GM19468 (cell line): ENCODE measurements at regions not wholly inside any gene's neighbourhood (a gene's known extent, or its start where the extent isn't known, plus 50 kb on each side); places are given as distances from the start of the nearest gene placed in this dataset.
"Not testable (repeated sequence)": the region's sequence is repeated elsewhere in the genome, so short reads cannot be mapped to it uniquely, and the experiment has no call there.

Experiments used
- ATAC-seq: cut with Tn5 transposase; IDR thresholded peaks from one replicate; pipeline ENCODE4 v1.9.1; 2021; ENCODE audit warnings: mild to moderate bottlenecking, moderate library complexity, moderate number of reproducible peaks; ENCODE audit not compliant: unreplicated experiment; ENCODE audit errors: extremely low read depth

- ATAC-seq, result no peak
These were observed 900.1 kb downstream of the BRD1 start for GRCh38 chr22:48927591-48927990.

- no peak for ATAC-seq
These were observed 901.0 kb downstream of the BRD1 start for GRCh38 chr22:48926643-48927042.

GRCh38 chr22:48926136-48926535 lies 901.5 kb downstream of the BRD1 start:
- no peak for ATAC-seq

- ATAC-seq, result no peak
These were observed 902.2 kb downstream of the BRD1 start for GRCh38 chr22:48925450-48925849.

GRCh38 chr22:48923996-48924395 lies 903.7 kb downstream of the BRD1 start:
- no peak for ATAC-seq

GRCh38 chr22:48923165-48923865 lies 904.4 kb downstream of the BRD1 start:
- no peak for ATAC-seq

GRCh38 chr22:48921411-48921903 lies 906.2 kb downstream of the BRD1 start:
- no peak for ATAC-seq

- no peak for ATAC-seq
These were observed 906.9 kb downstream of the BRD1 start for GRCh38 chr22:48920776-48921241.

- no peak for ATAC-seq
These were observed 907.7 kb downstream of the BRD1 start for GRCh38 chr22:48919851-48920589.

- ATAC-seq, result no peak
These were observed 908.5 kb downstream of the BRD1 start for GRCh38 chr22:48919187-48919590.

- no peak for ATAC-seq
These were observed 909.0 kb downstream of the BRD1 start for GRCh38 chr22:48918585-48919186.

- ATAC-seq, result not testable (repeated sequence)
These were observed 915.2 kb downstream of the BRD1 start for GRCh38 chr22:48912356-48913066.

- ATAC-seq, result not testable (repeated sequence)
These were observed 916.0 kb downstream of the BRD1 start for GRCh38 chr22:48911647-48912046.

GRCh38 chr22:48911067-48911466 lies 916.6 kb downstream of the BRD1 start:
- not testable (repeated sequence) for ATAC-seq

GRCh38 chr22:48908547-48908946 lies 919.1 kb downstream of the BRD1 start:
- no peak for ATAC-seq

GRCh38 chr22:48907591-48907990 lies 920.1 kb downstream of the BRD1 start:
- ATAC-seq, result no peak

GRCh38 chr22:48906216-48906835 lies 921.3 kb downstream of the BRD1 start:
- no peak for ATAC-seq

- no peak for ATAC-seq
These were observed 922.3 kb downstream of the BRD1 start for GRCh38 chr22:48905206-48905975.

- no peak for ATAC-seq
These were observed 924.6 kb downstream of the BRD1 start for GRCh38 chr22:48902983-48903650.
